ENCODE measurements at regions not wholly inside any gene's neighbourhood (a gene's known extent, or its start where the extent isn't known, plus 50 kb on each side); places are given as distances from the start of the nearest gene placed in this dataset.
"Not testable (repeated sequence)": the region's sequence is repeated elsewhere in the genome, so short reads cannot be mapped to it uniquely, and the experiment has no call there.

- DNase-seq (no peak), ATAC-seq (no peak)
- intact Hi-C loops (cut with DNase I, micrococcal nuclease) = no loop called here
- Histone ChIP-seq H3K9me3 (peaks cover 16% of the 10 kb centered on the region), H3K36me3 (ENCODE audit: low read depth) (no peaks in the 10 kb centered on the region), H3K4me3 (no peak overlapping the region), H3K4me1 (ENCODE audit: low read depth) (no peaks in the 10 kb centered on the region)
- TF ChIP-seq CTCF (IDR thresholded peaks at IDR 0.05) = no peak
Observed at GRCh38 chr11:106523171-106523570, 445.7 kb downstream of the AASDHPPT start.

- intact Hi-C loops (cut with DNase I, micrococcal nuclease) = no loop called here
- Histone ChIP-seq H3K9me3 (peaks cover 21% of the 10 kb centered on the region), H3K36me3 (ENCODE audit: low read depth) (no peaks in the 10 kb centered on the region), H3K4me1 (ENCODE audit: low read depth) (no peaks in the 10 kb centered on the region), H3K4me3 (no peak overlapping the region)
- ATAC-seq (no peak), DNase-seq (no peak)
- no peak for TF ChIP-seq CTCF (IDR thresholded peaks at IDR 0.05)
Observed at GRCh38 chr11:106523921-106524320, 446.5 kb downstream of the AASDHPPT start.

- no peaks in the 10 kb centered on the region for H3K36me3 ChIP-seq (ENCODE audit: low read depth)
- intact Hi-C loops (cut with DNase I, micrococcal nuclease) = no loop called here
- DNase-seq = no peak
- no peak for TF ChIP-seq CTCF (IDR thresholded peaks at IDR 0.05)
- ATAC-seq = no peak
- H3K4me3 ChIP-seq = no peak overlapping the region
- H3K9me3 ChIP-seq = peaks cover 22% of the 10 kb centered on the region
- H3K4me1 ChIP-seq (ENCODE audit: low read depth) = no peaks in the 10 kb centered on the region
Observed at GRCh38 chr11:106524436-106524835, 447.0 kb downstream of the AASDHPPT start.

- H3K4me1 ChIP-seq (ENCODE audit: low read depth); DNase-seq; H3K36me3 ChIP-seq (ENCODE audit: low read depth); ATAC-seq; H3K4me3 ChIP-seq; intact Hi-C loops (cut with DNase I, micrococcal nuclease); H3K9me3 ChIP-seq: not testable (repeated sequence)
Observed at GRCh38 chr11:106531648-106532047, 454.2 kb downstream of the AASDHPPT start.

GRCh38 chr11:106533046-106533445, 455.6 kb downstream of the AASDHPPT start:
- ATAC-seq = no peak

GRCh38 chr11:106540001-106540400, 462.5 kb downstream of the AASDHPPT start:
- no peak overlapping the region for H3K4me3 ChIP-seq

More at GRCh38 chr11:106533046-106533445, 455.6 kb downstream of the AASDHPPT start:
- no peak for TF ChIP-seq CTCF (IDR thresholded peaks at IDR 0.05)
- Histone ChIP-seq H3K9me3 (peaks cover 9% of the 10 kb centered on the region), H3K4me1 (ENCODE audit: low read depth) (no peaks in the 10 kb centered on the region), H3K4me3 (no peak overlapping the region), H3K36me3 (ENCODE audit: low read depth) (no peaks in the 10 kb centered on the region)
- no peak for DNase-seq
- intact Hi-C loops (cut with DNase I, micrococcal nuclease) = no loop called here

More at GRCh38 chr11:106540001-106540400, 462.5 kb downstream of the AASDHPPT start:
- Histone ChIP-seq H3K36me3 (ENCODE audit: low read depth) (no peaks in the 10 kb centered on the region), H3K9me3 (peaks cover 30% of the 10 kb centered on the region), H3K4me1 (ENCODE audit: low read depth) (no peaks in the 10 kb centered on the region)
- no peak for ATAC-seq
- no peak for TF ChIP-seq CTCF (IDR thresholded peaks at IDR 0.05)
- no peak for DNase-seq
- intact Hi-C loops (cut with DNase I, micrococcal nuclease) = no loop called here

Measured in mucosa of descending colon (tissue), 3 donors.